Vagina (tissue), 2 donors: ENCODE measurements at regions not wholly inside any gene's neighbourhood (a gene's known extent, or its start where the extent isn't known, plus 50 kb on each side); places are given as distances from the start of the nearest gene placed in this dataset.

Experiments used
- DNase-seq, 2 donors: peaks; one replicate each; pipeline ENCODE4 v3.0.0-alpha.2; 2017; ENCODE audit errors: extremely low spot score in 2 of 2
- H3K27ac ChIP-seq: fragments of 200-600 bp; sonication (generic); one replicate; pipeline ENCODE4 v1.5.1; 2019
- H3K27me3 ChIP-seq: fragments of 200-600 bp; sonication (generic); one replicate; pipeline ENCODE4 v1.5.1; 2019
- H3K36me3 ChIP-seq, 2 donors: fragments of 200-600 bp; sonication (generic); one replicate each; pipeline ENCODE4 v1.5.1; 2017 to 2019
- H3K4me1 ChIP-seq: fragments of 200-600 bp; sonication (generic); one replicate; pipeline ENCODE4 v1.5.1; 2019
- H3K4me3 ChIP-seq, 2 donors: fragments of 200-600 bp; sonication (generic); 1 replicate in 1 of 2; 2 replicates in 1 of 2; pipeline ENCODE4 v1.5.1; 2016 to 2019
- H3K9me3 ChIP-seq: fragments of 200-600 bp; sonication (generic); one replicate; pipeline ENCODE4 v1.5.1; 2019
- CTCF ChIP-seq, 3 experiments: fragments of 450-650 bp in 2 of 3; fragments of 200-600 bp in 1 of 3; sonication (generic) in 1 of 3; IDR thresholded peaks; one replicate each; pipeline ENCODE4 v1.5.1; 2017 to 2019; ENCODE audit warnings: antibody characterized with exemption in 3 of 3, mild to moderate bottlenecking in 2 of 3, moderate library complexity in 2 of 3
- POLR2A ChIP-seq, 2 donors: fragments of 450-650 bp; IDR thresholded peaks; one replicate each; pipeline ENCODE4 v1.6.1; 2017; ENCODE audit warnings: antibody characterized with exemption in 2 of 2, mild to moderate bottlenecking in 2 of 2, moderate library complexity in 2 of 2
- POLR2AphosphoS5 ChIP-seq, 2 donors: sonication (generic); formaldehyde crosslinking; IDR thresholded peaks; one replicate each; pipeline ENCODE4 v1.9.0; 2017; ENCODE audit warnings: antibody characterized with exemption in 2 of 2, mild to moderate bottlenecking in 2 of 2, low read depth in 1 of 2; ENCODE audit not compliant: insufficient read depth in 1 of 2
- intact Hi-C: fragments of 100-400 bp; cut with DNase I; formaldehyde crosslinking; loops from one replicate; pipeline ENCODE4 v1.15.1; 2023

- peaks cover 4% of the 10 kb centered on the region for H3K4me1 ChIP-seq
- DNase-seq = no peak
- H3K27me3 ChIP-seq = no peaks in the 10 kb centered on the region
- intact Hi-C loops = no loop called here
- no peak overlapping the region for H3K27ac ChIP-seq
- TF ChIP-seq POLR2AphosphoS5 (IDR thresholded peaks at IDR 0.05; ENCODE audit: insufficient read depth in 1 of 2, low read depth in 1 of 2) = no peak
- TF ChIP-seq CTCF (IDR thresholded peaks at IDR 0.05) = no peak
- no peak for TF ChIP-seq POLR2A (IDR thresholded peaks at IDR 0.05)
- no peaks in the 10 kb centered on the region for H3K9me3 ChIP-seq
- no peak overlapping the region for H3K4me3 ChIP-seq
- H3K36me3 ChIP-seq = no peaks in the 10 kb centered on the region
Measured at GRCh38 chr4:81738891-81739290, 267.2 kb upstream of the RASGEF1B start.

- Histone ChIP-seq H3K9me3 (no peaks in the 10 kb centered on the region), H3K36me3 (no peaks in the 10 kb centered on the region), H3K27ac (no peak overlapping the region), H3K4me1 (peaks cover 4% of the 10 kb centered on the region), H3K4me3 (no peak overlapping the region), H3K27me3 (no peaks in the 10 kb centered on the region)
- no peak for DNase-seq
- no peak for TF ChIP-seq POLR2A (IDR thresholded peaks at IDR 0.05)
- TF ChIP-seq CTCF (IDR thresholded peaks at IDR 0.05) = no peak
- no peak for TF ChIP-seq POLR2AphosphoS5 (IDR thresholded peaks at IDR 0.05; ENCODE audit: insufficient read depth in 1 of 2, low read depth in 1 of 2)
- intact Hi-C loops = no loop called here
Measured at GRCh38 chr4:81737865-81738559, 266.3 kb upstream of the RASGEF1B start.

DNA sequence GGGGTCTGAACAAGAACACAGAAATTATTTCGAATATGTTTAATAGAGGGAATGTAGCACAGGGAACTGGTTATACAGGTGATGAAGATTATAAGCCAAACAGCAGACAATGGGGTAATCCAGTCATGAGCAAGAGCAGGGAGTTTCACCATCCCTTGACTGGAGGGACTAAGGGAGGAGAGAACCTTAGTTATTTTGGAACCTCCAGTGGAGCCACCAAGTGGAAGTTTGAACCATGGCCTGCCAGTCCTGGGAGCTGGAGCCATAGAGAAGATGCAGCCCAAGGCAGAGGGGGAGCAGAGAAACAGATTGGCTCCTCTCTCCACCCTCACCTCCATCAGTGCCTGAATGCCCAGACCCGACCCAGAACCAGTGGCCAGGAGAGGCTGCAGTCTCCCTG, 264.6 kb upstream of the RASGEF1B start:
- no peak overlapping the region for H3K4me3 ChIP-seq
- H3K27me3 ChIP-seq = no peaks in the 10 kb centered on the region
- no peak overlapping the region for H3K27ac ChIP-seq
- no peaks in the 10 kb centered on the region for H3K9me3 ChIP-seq
- peaks cover 4% of the 10 kb centered on the region for H3K4me1 ChIP-seq
- TF ChIP-seq CTCF (IDR thresholded peaks at IDR 0.05) = no peak
- TF ChIP-seq POLR2AphosphoS5 (IDR thresholded peaks at IDR 0.05; ENCODE audit: insufficient read depth in 1 of 2, low read depth in 1 of 2) = no peak
- no peak for TF ChIP-seq POLR2A (IDR thresholded peaks at IDR 0.05)
- no peak for DNase-seq
- intact Hi-C loops = no loop called here
- H3K36me3 ChIP-seq = no peaks in the 10 kb centered on the region

- Histone ChIP-seq H3K9me3 (no peaks in the 10 kb centered on the region), H3K36me3 (no peaks in the 10 kb centered on the region), H3K4me1 (no peaks in the 10 kb centered on the region), H3K27me3 (no peaks in the 10 kb centered on the region), H3K4me3 (no peak overlapping the region), H3K27ac (no peak overlapping the region)
- intact Hi-C loops = no loop called here
- no peak for DNase-seq
- no peak for TF ChIP-seq CTCF (IDR thresholded peaks at IDR 0.05)
- no peak for TF ChIP-seq POLR2AphosphoS5 (IDR thresholded peaks at IDR 0.05; ENCODE audit: insufficient read depth in 1 of 2, low read depth in 1 of 2)
- TF ChIP-seq POLR2A (IDR thresholded peaks at IDR 0.05) = no peak
Measured at GRCh38 chr4:81732980-81733379, 261.3 kb upstream of the RASGEF1B start.

DNA sequence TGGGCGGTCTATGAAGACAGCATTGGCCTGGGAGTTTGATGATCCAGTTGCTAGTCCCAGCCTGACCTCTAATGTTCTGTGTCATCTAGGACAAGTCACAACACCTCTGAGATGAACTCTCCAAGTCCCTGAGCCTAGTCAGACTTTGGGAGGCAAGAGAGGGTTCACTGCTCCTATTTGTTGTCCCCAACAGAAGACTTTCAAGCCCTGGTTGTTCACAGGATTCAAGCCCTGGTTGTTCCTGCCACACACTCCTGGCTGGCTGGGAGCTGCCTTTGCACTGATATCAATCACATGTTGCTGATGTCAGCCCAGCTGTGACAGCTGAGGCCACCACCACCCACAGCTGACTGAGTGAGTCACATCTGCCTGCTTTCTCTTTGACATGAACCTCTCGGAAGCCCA, 253.2 kb upstream of the RASGEF1B start:
- Histone ChIP-seq H3K27ac (no peak overlapping the region), H3K9me3 (no peaks in the 10 kb centered on the region), H3K27me3 (no peaks in the 10 kb centered on the region), H3K4me3 (no peak overlapping the region), H3K4me1 (peaks cover 9% of the 10 kb centered on the region), H3K36me3 (no peaks in the 10 kb centered on the region)
- TF ChIP-seq POLR2A (IDR thresholded peaks at IDR 0.05) (no peak), CTCF (IDR thresholded peaks at IDR 0.05) (no peak), POLR2AphosphoS5 (IDR thresholded peaks at IDR 0.05; ENCODE audit: insufficient read depth in 1 of 2, low read depth in 1 of 2) (no peak)
- intact Hi-C loops = no loop called here
- DNase-seq = no peak
